Ovary (tissue), 3 donors: ENCODE measurements at regions not wholly inside any gene's neighbourhood (a gene's known extent, or its start where the extent isn't known, plus 50 kb on each side); places are given as distances from the start of the nearest gene placed in this dataset.

Experiments used
- EP300 ChIP-seq: sonication (generic); formaldehyde crosslinking; IDR thresholded peaks from one replicate; pipeline ENCODE4 v1.6.1; 2017; ENCODE audit warnings: antibody characterized with exemption
- POLR2A ChIP-seq: fragments of 450-650 bp; IDR thresholded peaks from one replicate; pipeline ENCODE4 v1.6.1; 2017; ENCODE audit warnings: antibody characterized with exemption, mild to moderate bottlenecking, moderate library complexity
- TF ChIP-seq, protein P1 (sequence below), 3 donors: fragments of 450-650 bp in 2 of 3; fragments of 200-600 bp in 1 of 3; IDR thresholded peaks; one replicate each; pipeline versions ENCODE4 v1.5.1 to v1.8.0; 2016 to 2022; ENCODE audit warnings: antibody characterized with exemption in 3 of 3, mild to moderate bottlenecking in 1 of 3
- donor health status: DM: no; HTN: no; CAD: no.

DNA sequence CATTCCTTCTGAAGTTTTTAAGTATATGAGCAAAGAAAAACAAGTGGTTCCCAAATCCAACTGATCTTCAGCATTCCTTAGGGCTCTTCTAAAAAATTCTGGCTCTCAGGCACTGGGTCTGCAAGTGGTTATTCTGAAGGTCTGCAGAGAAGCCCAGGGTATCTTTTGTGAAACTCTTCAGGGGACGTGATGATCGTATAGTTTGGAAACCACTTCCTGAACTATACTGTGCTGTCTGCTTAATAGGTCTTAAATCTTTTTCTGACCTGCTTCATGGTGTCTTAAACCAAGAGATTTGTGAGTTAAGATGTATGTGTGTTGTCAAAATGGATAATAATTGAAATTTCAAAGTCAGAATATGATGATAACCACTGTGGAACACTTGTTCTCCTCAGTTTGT is 115.5 kb downstream of the LHX9 start:
- no peak for TF ChIP-seq POLR2A
- TF ChIP-seq, protein P1, sequence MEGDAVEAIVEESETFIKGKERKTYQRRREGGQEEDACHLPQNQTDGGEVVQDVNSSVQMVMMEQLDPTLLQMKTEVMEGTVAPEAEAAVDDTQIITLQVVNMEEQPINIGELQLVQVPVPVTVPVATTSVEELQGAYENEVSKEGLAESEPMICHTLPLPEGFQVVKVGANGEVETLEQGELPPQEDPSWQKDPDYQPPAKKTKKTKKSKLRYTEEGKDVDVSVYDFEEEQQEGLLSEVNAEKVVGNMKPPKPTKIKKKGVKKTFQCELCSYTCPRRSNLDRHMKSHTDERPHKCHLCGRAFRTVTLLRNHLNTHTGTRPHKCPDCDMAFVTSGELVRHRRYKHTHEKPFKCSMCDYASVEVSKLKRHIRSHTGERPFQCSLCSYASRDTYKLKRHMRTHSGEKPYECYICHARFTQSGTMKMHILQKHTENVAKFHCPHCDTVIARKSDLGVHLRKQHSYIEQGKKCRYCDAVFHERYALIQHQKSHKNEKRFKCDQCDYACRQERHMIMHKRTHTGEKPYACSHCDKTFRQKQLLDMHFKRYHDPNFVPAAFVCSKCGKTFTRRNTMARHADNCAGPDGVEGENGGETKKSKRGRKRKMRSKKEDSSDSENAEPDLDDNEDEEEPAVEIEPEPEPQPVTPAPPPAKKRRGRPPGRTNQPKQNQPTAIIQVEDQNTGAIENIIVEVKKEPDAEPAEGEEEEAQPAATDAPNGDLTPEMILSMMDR (IDR thresholded peaks at IDR 0.05): no peak
- no peak for TF ChIP-seq EP300
